Stimulated activated CD4-positive, alpha-beta T cell treated with anti-CD3 and anti-CD28 coated beads, TNF-alpha, amount 100 ng/mL, for 4 hours (primary cell): ENCODE measurements at regions not wholly inside any gene's neighbourhood (a gene's known extent, or its start where the extent isn't known, plus 50 kb on each side); places are given as distances from the start of the nearest gene placed in this dataset.

Experiments
- DNase-seq, 3 experiments: peaks; one replicate each; pipeline ENCODE4 v3.0.0-alpha.2; 2020; ENCODE audit warnings: low read depth in 3 of 3

- no peak for DNase-seq
Measured at GRCh38 chr13:74084375-74084935, 49.7 kb downstream of the KLF12 start.

DNA sequence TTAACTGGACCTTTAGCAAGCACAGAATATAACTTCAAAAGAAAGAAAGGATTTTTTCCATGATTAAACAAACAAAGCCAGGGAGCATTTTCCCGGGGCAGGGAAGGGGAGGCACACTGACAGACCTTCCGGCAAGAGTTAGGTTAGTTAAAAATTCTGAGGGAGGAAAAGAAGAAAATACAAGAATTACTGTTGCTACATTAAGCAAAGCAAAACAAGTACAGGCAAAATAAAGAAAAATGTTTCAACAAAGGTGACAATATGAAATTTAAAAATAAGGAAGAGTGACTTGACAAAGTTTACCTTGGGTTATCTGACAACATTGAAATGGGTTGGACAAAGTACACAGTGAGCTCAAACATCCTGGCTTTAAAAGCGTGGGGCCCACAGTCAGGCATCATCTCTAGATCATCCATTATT lies 51.5 kb downstream of the KLF12 start:
- no peak for DNase-seq

- no peak for DNase-seq
Measured at GRCh38 chr13:74080762-74081161, 53.4 kb downstream of the KLF12 start.

DNA sequence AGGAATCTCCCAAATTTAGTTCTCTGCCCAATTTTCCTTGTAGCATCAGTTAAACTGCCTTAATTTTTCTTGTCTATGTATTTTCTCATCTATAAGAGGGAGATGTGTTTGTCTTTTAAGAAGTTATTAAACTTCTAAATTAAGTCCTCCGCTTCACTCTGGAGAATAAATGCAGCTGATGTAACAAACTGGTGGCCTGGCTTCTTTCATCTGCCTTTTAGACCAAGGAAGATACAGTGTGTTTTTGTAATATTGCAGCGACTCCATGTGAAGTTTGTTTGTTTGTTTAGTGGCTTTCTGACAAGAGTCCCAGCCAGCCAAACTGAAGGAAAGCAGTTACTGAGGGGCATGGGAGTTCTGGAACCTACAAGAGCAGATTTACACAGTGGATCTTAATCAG lies 56.4 kb downstream of the KLF12 start:
- DNase-seq: no peak

DNA sequence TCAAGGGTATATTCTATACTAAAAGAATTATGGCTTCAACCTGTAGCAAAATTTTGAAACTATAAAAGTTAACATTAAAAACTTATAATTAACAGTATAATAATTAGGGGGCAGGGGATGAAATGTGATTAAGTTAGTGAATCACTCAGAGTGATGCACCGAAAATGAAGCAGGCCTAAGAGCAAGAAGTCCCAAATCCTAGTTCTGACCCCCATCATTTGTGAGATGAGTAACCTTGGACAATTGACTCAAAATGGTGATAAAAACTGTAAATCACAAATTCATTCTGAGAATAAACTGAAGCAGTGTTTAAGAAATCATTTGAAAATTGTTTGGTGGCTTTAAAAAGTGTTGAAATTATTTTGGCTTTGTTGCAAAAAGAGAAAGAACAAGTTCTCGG lies 56.8 kb downstream of the KLF12 start:
- no peak for DNase-seq

DNA sequence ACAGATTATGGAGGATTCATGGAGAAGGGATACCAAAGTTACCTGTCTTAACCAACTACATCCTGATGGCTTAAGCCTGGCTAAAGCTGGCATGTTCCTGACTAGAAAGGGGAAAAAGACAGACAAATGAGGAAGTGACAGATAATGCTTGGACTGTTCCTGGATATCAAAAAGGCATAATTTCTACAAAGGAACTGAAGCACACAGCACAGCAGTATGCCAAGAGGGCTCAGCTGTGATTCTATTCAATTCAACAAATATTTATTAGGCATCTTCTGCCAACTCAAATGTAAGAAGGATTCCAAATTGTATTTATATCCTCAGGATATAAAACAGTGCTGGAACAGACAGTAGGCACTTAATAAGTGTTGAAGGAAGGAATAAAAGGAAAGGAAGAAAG lies 59.5 kb downstream of the KLF12 start:
- no peak for DNase-seq

- no peak for DNase-seq
Measured at GRCh38 chr13:74073274-74073673, 60.9 kb downstream of the KLF12 start.

GRCh38 chr13:74070513-74070912 lies 63.7 kb downstream of the KLF12 start:
- DNase-seq: no peak

- DNase-seq: no peak
Measured at GRCh38 chr13:74070065-74070464, 64.1 kb downstream of the KLF12 start.

- DNase-seq: no peak
Measured at GRCh38 chr13:74068471-74068870, 65.7 kb downstream of the KLF12 start.

- DNase-seq: no peak
Measured at GRCh38 chr13:74067818-74068217, 66.4 kb downstream of the KLF12 start.

DNA sequence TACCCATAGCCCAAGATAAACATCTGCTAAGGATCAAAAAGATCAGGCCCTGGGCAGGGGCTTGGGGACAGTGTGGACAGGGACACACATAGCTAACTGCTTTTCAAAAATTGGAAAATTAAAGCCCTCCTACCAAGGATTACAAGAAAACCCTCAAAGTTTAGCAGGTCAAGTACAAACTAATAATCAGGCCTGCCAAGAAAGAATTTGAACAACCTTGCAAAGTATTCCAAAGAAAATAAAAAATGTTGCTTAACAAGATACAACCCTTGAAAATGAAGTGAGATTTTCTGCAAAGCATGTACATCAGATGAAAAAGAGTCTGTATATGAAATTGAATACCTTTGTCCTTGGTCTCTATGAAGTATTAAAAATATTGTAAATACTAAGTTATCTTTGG lies 67.3 kb downstream of the KLF12 start:
- no peak for DNase-seq

GRCh38 chr13:74064805-74065312 lies 69.3 kb downstream of the KLF12 start:
- no peak for DNase-seq

GRCh38 chr13:74063533-74064100 lies 70.6 kb downstream of the KLF12 start:
- no peak for DNase-seq

DNA sequence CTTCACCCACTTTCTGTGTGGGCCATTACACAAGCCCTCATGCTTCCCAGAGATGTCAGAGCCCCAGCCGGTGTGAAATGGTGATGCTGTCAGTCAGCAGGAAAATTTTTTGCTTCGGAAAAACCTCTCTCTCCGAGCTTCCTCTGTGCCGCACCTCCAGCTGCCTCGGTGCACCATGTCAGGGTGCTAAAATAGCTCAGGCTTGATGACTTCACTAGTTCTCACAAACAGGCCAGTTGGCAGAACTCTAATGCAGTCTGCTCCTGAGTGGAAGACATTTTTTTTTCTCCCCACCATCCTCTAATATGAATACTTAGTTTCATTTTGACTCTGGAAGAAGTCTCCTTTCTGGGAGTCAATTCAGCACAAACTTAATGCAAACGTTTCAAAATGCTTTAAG lies 71.3 kb downstream of the KLF12 start:
- DNase-seq: no peak

- no peak for DNase-seq
Measured at GRCh38 chr13:74061926-74062595, 72.1 kb downstream of the KLF12 start.

DNA sequence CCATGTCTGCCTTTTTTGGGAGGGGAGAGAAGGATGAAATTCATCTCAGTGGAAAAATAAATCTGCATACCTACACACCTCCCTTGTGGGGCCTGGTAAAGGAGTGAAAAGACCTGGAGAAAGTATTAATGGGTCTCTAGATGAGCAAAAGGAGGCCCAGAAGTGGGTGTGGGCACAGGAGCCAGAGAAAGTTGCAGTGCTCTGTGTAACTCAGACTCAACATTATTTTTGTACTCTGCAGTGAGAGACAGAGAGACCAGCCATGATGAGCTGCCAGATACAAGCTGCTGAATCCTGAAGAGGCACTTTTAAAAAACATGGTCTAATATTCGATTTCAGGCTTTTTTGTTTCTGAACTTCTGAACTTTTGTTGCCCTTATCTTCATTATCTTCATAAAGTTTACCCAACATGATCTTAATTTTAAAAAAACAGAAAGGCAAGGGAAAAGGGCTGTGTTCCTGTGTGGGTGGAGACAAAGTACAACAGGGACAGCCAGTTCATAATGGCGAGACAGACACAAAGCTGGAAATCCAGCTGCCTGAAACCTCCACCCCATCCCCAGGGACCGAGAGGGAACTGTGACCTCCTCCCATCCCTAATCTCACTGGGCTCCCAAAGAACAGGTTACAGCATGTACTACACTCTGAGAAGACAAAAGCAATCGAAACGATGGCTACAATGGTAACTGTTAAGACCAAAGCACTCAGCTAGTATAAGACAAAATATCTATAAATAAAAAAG lies 77.2 kb downstream of the KLF12 start:
- DNase-seq: no peak

- DNase-seq: no peak
Measured at GRCh38 chr13:74052402-74052928, 81.7 kb downstream of the KLF12 start.

DNA sequence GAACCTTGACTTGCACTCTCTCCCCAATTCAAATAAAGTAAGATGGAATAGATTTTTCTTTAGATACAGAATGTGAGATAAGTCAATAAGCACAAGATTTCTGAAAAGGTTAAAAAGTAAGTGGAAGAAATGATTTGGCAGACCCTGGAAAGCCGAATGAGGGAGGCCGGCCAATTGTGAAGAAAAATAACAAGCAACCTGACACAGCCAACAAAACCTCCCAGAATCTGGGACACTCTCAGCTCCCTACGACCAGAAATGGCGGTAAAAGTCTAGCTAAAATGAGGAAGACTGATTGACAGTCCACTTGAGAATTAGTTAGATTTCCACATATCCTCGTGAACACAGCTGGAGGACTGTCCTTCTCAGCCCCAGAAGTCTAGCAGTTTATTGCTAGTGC lies 85.4 kb downstream of the KLF12 start:
- DNase-seq: no peak

GRCh38 chr13:74047931-74048600 lies 86.1 kb downstream of the KLF12 start:
- DNase-seq: no peak

GRCh38 chr13:74046431-74046830 lies 87.8 kb downstream of the KLF12 start:
- DNase-seq: no peak

DNA sequence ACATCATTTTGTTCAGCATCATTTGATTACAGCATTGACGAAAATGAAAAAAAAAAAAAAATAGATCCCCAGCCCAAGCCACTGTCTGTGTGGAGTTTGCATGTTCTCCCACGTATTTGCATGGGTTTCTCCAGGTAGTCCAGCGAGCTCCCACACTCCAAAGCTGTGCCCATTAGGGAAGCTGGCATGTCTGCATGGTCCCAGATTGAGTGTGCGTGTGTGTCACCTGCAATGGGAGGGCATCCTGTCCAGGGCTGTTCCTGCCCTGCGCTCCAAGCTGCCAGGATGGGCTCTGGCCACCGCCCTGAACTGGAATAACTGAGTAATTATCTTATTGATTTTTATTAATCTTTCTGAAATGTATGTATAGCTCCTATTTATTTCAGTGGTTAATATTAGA lies 88.6 kb downstream of the KLF12 start:
- DNase-seq: no peak
